Breast epithelium (tissue), 3 donors: ENCODE measurements at regions not wholly inside any gene's neighbourhood (a gene's known extent, or its start where the extent isn't known, plus 50 kb on each side); places are given as distances from the start of the nearest gene placed in this dataset.

Experiments
- POLR2A ChIP-seq: fragments of 450-650 bp; IDR thresholded peaks from one replicate; pipeline ENCODE4 v1.6.1; 2016; ENCODE audit warnings: antibody characterized with exemption, mild to moderate bottlenecking, moderate library complexity
- POLR2AphosphoS5 ChIP-seq, 3 donors: sonication (generic); formaldehyde crosslinking; IDR thresholded peaks; one replicate each; pipeline ENCODE4 v1.6.1; 2017; ENCODE audit warnings: antibody characterized with exemption in 3 of 3
- TF ChIP-seq, protein P1 (sequence below), 3 donors: fragments of 450-650 bp; IDR thresholded peaks; one replicate each; pipeline ENCODE4 v1.5.1; 2016 to 2017; ENCODE audit warnings: antibody characterized with exemption in 3 of 3, mild to moderate bottlenecking in 3 of 3, moderate library complexity in 3 of 3

GRCh38 chr11:134785059-134785458 is 373.0 kb upstream of the B3GAT1 start:
- TF ChIP-seq, protein P1, sequence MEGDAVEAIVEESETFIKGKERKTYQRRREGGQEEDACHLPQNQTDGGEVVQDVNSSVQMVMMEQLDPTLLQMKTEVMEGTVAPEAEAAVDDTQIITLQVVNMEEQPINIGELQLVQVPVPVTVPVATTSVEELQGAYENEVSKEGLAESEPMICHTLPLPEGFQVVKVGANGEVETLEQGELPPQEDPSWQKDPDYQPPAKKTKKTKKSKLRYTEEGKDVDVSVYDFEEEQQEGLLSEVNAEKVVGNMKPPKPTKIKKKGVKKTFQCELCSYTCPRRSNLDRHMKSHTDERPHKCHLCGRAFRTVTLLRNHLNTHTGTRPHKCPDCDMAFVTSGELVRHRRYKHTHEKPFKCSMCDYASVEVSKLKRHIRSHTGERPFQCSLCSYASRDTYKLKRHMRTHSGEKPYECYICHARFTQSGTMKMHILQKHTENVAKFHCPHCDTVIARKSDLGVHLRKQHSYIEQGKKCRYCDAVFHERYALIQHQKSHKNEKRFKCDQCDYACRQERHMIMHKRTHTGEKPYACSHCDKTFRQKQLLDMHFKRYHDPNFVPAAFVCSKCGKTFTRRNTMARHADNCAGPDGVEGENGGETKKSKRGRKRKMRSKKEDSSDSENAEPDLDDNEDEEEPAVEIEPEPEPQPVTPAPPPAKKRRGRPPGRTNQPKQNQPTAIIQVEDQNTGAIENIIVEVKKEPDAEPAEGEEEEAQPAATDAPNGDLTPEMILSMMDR (IDR thresholded peaks at IDR 0.05), result no peak
- TF ChIP-seq POLR2A (no peak), POLR2AphosphoS5 (IDR thresholded peaks at IDR 0.05) (no peak)
